Kidney (tissue), 13 donors: ENCODE measurements at regions not wholly inside any gene's neighbourhood (a gene's known extent, or its start where the extent isn't known, plus 50 kb on each side); places are given as distances from the start of the nearest gene placed in this dataset.

Source experiments
- DNase-seq, 5 donors: peaks; one replicate each; pipeline ENCODE4 v3.0.0-alpha.2; 2013 to 2020
- FAIRE-seq: peaks from 2 replicates; lab custom pipeline; 2012; peaks lifted over from hg19 to GRCh38; lab: Jason Lieb, UNC
- H3K27ac ChIP-seq, 2 donors: one replicate each; pipeline ENCODE4 v1.7.0; 2013; ENCODE audit warnings: low read depth in 2 of 2, low read length in 2 of 2, inconsistent platforms in 1 of 2
- H3K27me3 ChIP-seq: one replicate; pipeline ENCODE4 v1.7.1; 2013; ENCODE audit warnings: low read length, inconsistent platforms; ENCODE audit not compliant: control insufficient read depth, insufficient read depth
- H3K36me3 ChIP-seq, 3 donors: one replicate each; pipeline versions ENCODE4 v1.7.0 to v1.7.1; 2013; ENCODE audit warnings: low read length in 3 of 3, control low read depth in 1 of 3, inconsistent platforms in 1 of 3; ENCODE audit not compliant: insufficient read depth in 3 of 3, control insufficient read depth in 2 of 3
- H3K4me1 ChIP-seq, 3 donors: one replicate each; pipeline versions ENCODE4 v1.7.0 to v1.7.1; 2013; ENCODE audit warnings: low read length in 3 of 3, inconsistent platforms in 1 of 3, low read depth in 1 of 3; ENCODE audit not compliant: control insufficient read depth in 2 of 3, insufficient read depth in 2 of 3
- H3K4me3 ChIP-seq, 3 donors: one replicate each; pipeline versions ENCODE4 v1.7.0 to v1.8.1; 2013; ENCODE audit warnings: low read length in 3 of 3, control low read depth in 1 of 3, inconsistent platforms in 1 of 3
- H3K9ac ChIP-seq, 3 donors: one replicate each; pipeline versions ENCODE4 v1.7.0 to v1.7.1; 2013; ENCODE audit warnings: low read length in 3 of 3, control low read depth in 1 of 3, inconsistent platforms in 1 of 3
- H3K9me3 ChIP-seq, 3 donors: one replicate each; pipeline versions ENCODE4 v1.7.0 to v1.7.1; 2013; ENCODE audit warnings: low read length in 3 of 3, control low read depth in 1 of 3, inconsistent platforms in 1 of 3; ENCODE audit not compliant: control insufficient read depth in 2 of 3, insufficient read depth in 1 of 3
- intact Hi-C: fragments of 100-400 bp; cut with DNase I; formaldehyde crosslinking; loops from one replicate; pipeline ENCODE4 v1.11.1; 2022
- TF ChIP-seq, protein P1 (sequence below): IDR thresholded peaks from 3 replicates; pipeline ENCODE4 v1.5.1; 2012; ENCODE audit warnings: mild to moderate bottlenecking, moderate library complexity, borderline replicate concordance; ENCODE audit not compliant: insufficient read depth; ENCODE audit errors: extremely low read depth
- donor health status: control.
- donor health status: control.
- donor health status: control.
- donor health status: control.
- donor health status: control.
- donor health status: DM: yes; HTN: yes; CAD: no.
- donor health status: Normal renal cell carcinoma (clear cell type).

DNA sequence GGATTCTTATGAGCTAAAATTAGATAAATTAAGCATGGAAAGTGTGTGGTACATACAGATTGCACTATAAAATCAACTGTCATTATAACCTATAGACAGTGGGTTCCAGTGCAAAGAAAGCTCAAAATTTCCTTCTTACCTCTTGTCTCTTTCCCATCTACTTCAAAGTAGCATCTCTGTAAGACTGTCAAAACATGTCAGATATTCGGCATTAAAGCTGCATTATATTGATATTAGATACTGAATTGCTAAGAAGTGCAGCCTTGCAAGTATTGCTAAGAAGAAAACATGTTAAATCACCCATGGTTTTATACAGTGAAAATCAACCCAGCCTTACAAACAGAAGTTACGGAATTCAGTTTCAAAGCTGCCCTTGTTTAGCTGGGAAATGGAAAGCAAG lies 849.8 kb upstream of the FAT3 start:
- DNase-seq: no peak

DNA sequence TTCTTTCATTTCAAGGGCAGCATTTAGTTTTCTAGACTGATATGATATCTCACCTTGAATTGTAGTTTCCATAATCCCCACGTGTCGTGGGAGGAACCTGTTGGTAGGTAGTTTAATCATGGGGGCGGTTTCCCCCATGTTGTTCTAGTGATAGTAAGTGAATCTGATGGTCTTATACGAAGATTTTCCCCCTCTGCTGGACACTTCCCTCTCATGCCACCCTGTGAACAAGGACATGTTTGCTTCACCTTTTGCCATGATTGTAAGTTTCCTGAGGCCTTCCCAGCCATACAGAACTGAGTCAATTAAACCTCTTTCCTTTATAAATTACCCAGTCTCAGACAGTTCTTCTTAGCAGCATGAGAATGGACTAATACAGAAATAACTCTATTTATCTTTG lies 851.1 kb upstream of the FAT3 start:
- TF ChIP-seq, protein P1, sequence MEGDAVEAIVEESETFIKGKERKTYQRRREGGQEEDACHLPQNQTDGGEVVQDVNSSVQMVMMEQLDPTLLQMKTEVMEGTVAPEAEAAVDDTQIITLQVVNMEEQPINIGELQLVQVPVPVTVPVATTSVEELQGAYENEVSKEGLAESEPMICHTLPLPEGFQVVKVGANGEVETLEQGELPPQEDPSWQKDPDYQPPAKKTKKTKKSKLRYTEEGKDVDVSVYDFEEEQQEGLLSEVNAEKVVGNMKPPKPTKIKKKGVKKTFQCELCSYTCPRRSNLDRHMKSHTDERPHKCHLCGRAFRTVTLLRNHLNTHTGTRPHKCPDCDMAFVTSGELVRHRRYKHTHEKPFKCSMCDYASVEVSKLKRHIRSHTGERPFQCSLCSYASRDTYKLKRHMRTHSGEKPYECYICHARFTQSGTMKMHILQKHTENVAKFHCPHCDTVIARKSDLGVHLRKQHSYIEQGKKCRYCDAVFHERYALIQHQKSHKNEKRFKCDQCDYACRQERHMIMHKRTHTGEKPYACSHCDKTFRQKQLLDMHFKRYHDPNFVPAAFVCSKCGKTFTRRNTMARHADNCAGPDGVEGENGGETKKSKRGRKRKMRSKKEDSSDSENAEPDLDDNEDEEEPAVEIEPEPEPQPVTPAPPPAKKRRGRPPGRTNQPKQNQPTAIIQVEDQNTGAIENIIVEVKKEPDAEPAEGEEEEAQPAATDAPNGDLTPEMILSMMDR: no peak
- no peaks in the 10 kb centered on the region for H3K36me3 ChIP-seq
- intact Hi-C loops: no loop called here
- H3K27ac ChIP-seq: no peak overlapping the region
- no peak for DNase-seq
- H3K27me3 ChIP-seq: no peaks in the 10 kb centered on the region
- no peak overlapping the region for H3K4me3 ChIP-seq
- no peaks in the 10 kb centered on the region for H3K4me1 ChIP-seq
- FAIRE-seq: no peak
- no peak overlapping the region for H3K9ac ChIP-seq
- no peaks in the 10 kb centered on the region for H3K9me3 ChIP-seq

More for the DNA sequence above, 849.8 kb upstream of the FAT3 start:
- FAIRE-seq: no peak
- intact Hi-C loops: no loop called here
- no peak overlapping the region for H3K9ac ChIP-seq
- no peak overlapping the region for H3K4me3 ChIP-seq
- H3K27me3 ChIP-seq: no peaks in the 10 kb centered on the region
- H3K27ac ChIP-seq: no peak overlapping the region
- H3K4me1 ChIP-seq: no peaks in the 10 kb centered on the region
- H3K9me3 ChIP-seq: no peaks in the 10 kb centered on the region
- H3K36me3 ChIP-seq: no peaks in the 10 kb centered on the region
- TF ChIP-seq, protein P1: no peak

DNA sequence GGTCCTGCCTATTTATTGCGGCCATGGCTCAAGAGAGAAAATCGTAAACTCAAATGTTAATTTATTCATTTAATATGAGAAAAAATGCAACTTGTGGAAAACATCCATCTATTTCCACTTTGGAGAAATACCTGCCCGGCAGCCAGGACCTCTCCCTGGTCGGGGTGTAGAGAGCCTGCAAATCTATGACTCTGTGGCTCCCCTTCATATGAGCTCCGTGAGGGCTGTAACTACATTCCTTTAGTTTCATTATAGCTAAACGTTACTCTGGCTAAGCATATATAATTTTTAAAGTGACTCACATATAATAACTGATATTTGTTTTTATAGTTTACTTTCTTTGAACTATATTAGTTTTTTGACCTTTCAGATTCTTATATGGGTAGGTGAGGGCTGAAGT lies 857.8 kb upstream of the FAT3 start:
- H3K4me1 ChIP-seq: no peaks in the 10 kb centered on the region
- TF ChIP-seq, protein P1: no peak
- no peaks in the 10 kb centered on the region for H3K36me3 ChIP-seq
- FAIRE-seq (no peak), DNase-seq (no peak)
- H3K9me3 ChIP-seq: no peaks in the 10 kb centered on the region
- intact Hi-C loops: no loop called here
- no peak overlapping the region for H3K4me3 ChIP-seq
- no peak overlapping the region for H3K9ac ChIP-seq
- H3K27ac ChIP-seq: no peak overlapping the region
- H3K27me3 ChIP-seq: no peaks in the 10 kb centered on the region

DNA sequence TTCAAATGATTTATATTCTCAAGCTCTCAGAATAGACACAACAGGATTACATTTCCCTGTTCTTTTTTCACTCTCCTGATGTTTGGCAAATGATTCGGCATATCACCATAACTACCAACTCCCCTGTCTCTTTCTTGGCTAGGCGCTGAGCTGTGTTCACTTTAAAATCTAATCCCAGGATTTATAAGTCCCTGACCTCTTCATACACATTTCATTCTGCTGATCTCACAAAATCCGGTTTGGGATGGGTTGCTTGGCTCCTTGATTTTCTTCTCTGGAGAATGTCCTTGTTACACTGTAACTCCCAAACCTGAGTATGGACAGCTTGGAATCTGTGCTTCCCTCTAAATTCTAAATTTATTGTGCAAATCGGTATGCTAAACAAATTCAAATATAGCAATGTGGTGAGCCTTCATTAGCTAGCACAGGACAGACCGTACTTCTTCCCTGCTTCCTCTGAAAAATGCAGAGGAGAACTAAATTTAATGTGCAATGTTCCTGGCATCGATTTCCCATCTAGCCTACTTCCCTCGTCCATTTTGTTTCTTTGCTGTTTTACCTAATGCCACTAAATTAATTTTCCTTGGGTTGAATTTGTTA lies 858.5 kb upstream of the FAT3 start:
- TF ChIP-seq, protein P1: no peak
- Histone ChIP-seq H3K4me3 (no peak overlapping the region), H3K27me3 (no peaks in the 10 kb centered on the region), H3K9ac (no peak overlapping the region), H3K27ac (no peak overlapping the region), H3K4me1 (no peaks in the 10 kb centered on the region), H3K9me3 (no peaks in the 10 kb centered on the region), H3K36me3 (no peaks in the 10 kb centered on the region)
- DNase-seq (no peak), FAIRE-seq (no peak)
- intact Hi-C loops: no loop called here
